ENCODE measurements at regions not wholly inside any gene's neighbourhood (a gene's known extent, or its start where the extent isn't known, plus 50 kb on each side); places are given as distances from the start of the nearest gene placed in this dataset.

- DNase-seq, result no peak
These were observed 124.8 kb upstream of the RBBP6 start for GRCh38 chr16:24414534-24414933.

- DNase-seq, result no peak
These were observed 120.6 kb upstream of the RBBP6 start for GRCh38 chr16:24418733-24419132.

- peak; percentile 12 for DNase-seq
These were observed 116.1 kb upstream of the RBBP6 start for GRCh38 chr16:24423312-24423711.

GRCh38 chr16:24424364-24424763 lies 115.0 kb upstream of the RBBP6 start:
- no peak for DNase-seq

- no peak for DNase-seq
These were observed 111.5 kb upstream of the RBBP6 start for GRCh38 chr16:24427840-24428239.

GRCh38 chr16:24428756-24429155 lies 110.6 kb upstream of the RBBP6 start:
- peak; percentile 51 for DNase-seq

- DNase-seq, result peak; percentile 44
These were observed 108.2 kb upstream of the RBBP6 start for GRCh38 chr16:24430954-24431760.

- DNase-seq, result no peak
These were observed 105.7 kb upstream of the RBBP6 start for GRCh38 chr16:24433706-24434105.

GRCh38 chr16:24440306-24440705 lies 99.1 kb upstream of the RBBP6 start:
- peak; percentile 37 for DNase-seq

GRCh38 chr16:24442631-24443030 lies 96.7 kb upstream of the RBBP6 start:
- DNase-seq, result no peak

- DNase-seq, result no peak
These were observed 94.2 kb upstream of the RBBP6 start for GRCh38 chr16:24445216-24445615.

- DNase-seq, result no peak
These were observed 93.2 kb upstream of the RBBP6 start for GRCh38 chr16:24446189-24446588.

- no peak for DNase-seq
These were observed 86.6 kb upstream of the RBBP6 start for GRCh38 chr16:24452724-24453123.

GRCh38 chr16:24463196-24463945 lies 76.0 kb upstream of the RBBP6 start:
- DNase-seq, result no peak

- peak; percentile 19 for DNase-seq
These were observed 67.6 kb upstream of the RBBP6 start for GRCh38 chr16:24471561-24472350.

GRCh38 chr16:24477492-24477891 lies 61.9 kb upstream of the RBBP6 start:
- DNase-seq, result no peak

- no peak for DNase-seq
These were observed 61.0 kb upstream of the RBBP6 start for GRCh38 chr16:24478401-24478800.

- DNase-seq, result no peak
These were observed 56.6 kb upstream of the RBBP6 start for GRCh38 chr16:24482681-24483202.

GRCh38 chr16:24488045-24488444 lies 51.3 kb upstream of the RBBP6 start:
- no peak for DNase-seq
